GM23248 (cell line): ENCODE measurements at regions not wholly inside any gene's neighbourhood (a gene's known extent, or its start where the extent isn't known, plus 50 kb on each side); places are given as distances from the start of the nearest gene placed in this dataset.
"Not testable (repeated sequence)": the region's sequence is repeated elsewhere in the genome, so short reads cannot be mapped to it uniquely, and the experiment has no call there.

ENCODE experiments used
- DNase-seq: peaks from one replicate; pipeline ENCODE4 v3.0.0-alpha.2; 2015
- H2AFZ ChIP-seq: fragments of 200-600 bp; sonication (generic); 2 replicates; pipeline ENCODE4 v1.6.1; 2016; ENCODE audit warnings: antibody characterized with exemption
- H3F3A ChIP-seq: fragments of 200-600 bp; sonication (generic); 2 replicates; pipeline ENCODE4 v1.6.1; 2016; ENCODE audit warnings: mild to moderate bottlenecking, antibody characterized with exemption, mixed run types; ENCODE audit not compliant: insufficient read depth
- H3K27ac ChIP-seq: fragments of 200-600 bp; sonication (generic); 2 replicates; pipeline ENCODE4 v1.5.1; 2016; ENCODE audit warnings: mild to moderate bottlenecking
- H3K27me3 ChIP-seq: fragments of 200-600 bp; sonication (generic); replicated peaks from 2 replicates; pipeline ENCODE4 v1.6.1; 2016; ENCODE audit warnings: mild to moderate bottlenecking; ENCODE audit not compliant: insufficient read depth
- H3K36me3 ChIP-seq: fragments of 200-600 bp; sonication (generic); 2 replicates; pipeline ENCODE4 v1.6.1; 2016; ENCODE audit warnings: low read depth, mild to moderate bottlenecking
- H3K4me1 ChIP-seq: fragments of 200-600 bp; sonication (generic); 2 replicates; pipeline ENCODE4 v1.6.1; 2016; ENCODE audit warnings: mild to moderate bottlenecking; ENCODE audit not compliant: insufficient read depth
- H3K4me2 ChIP-seq: fragments of 200-600 bp; sonication (generic); one replicate; pipeline ENCODE4 v1.6.1; 2016; ENCODE audit warnings: mild to moderate bottlenecking; ENCODE audit not compliant: unreplicated experiment
- H3K4me3 ChIP-seq: fragments of 200-600 bp; sonication (generic); 2 replicates; pipeline ENCODE4 v1.5.1; 2016; ENCODE audit warnings: mild to moderate bottlenecking
- H3K79me2 ChIP-seq: fragments of 200-600 bp; sonication (generic); 2 replicates; pipeline ENCODE4 v1.6.1; 2016; ENCODE audit warnings: mild to moderate bottlenecking; ENCODE audit not compliant: insufficient read depth
- H3K9ac ChIP-seq: fragments of 200-600 bp; sonication (generic); 2 replicates; pipeline ENCODE4 v1.6.1; 2016; ENCODE audit warnings: mild to moderate bottlenecking
- H3K9me2 ChIP-seq: fragments of 200-600 bp; sonication (generic); 2 replicates; pipeline ENCODE4 v1.6.1; 2016; ENCODE audit warnings: mixed run types, mild to moderate bottlenecking, moderate library complexity; ENCODE audit not compliant: insufficient read depth
- H3K9me3 ChIP-seq: fragments of 200-600 bp; sonication (generic); one replicate; pipeline ENCODE4 v1.6.1; 2017; ENCODE audit warnings: low read depth
- H4K20me1 ChIP-seq: fragments of 200-600 bp; sonication (generic); 2 replicates; pipeline ENCODE4 v1.6.0; 2016; ENCODE audit not compliant: insufficient read depth
- EZH2 ChIP-seq: fragments of 200-600 bp; sonication (generic); IDR thresholded peaks from 2 replicates; pipeline ENCODE4 v1.6.1; 2018; ENCODE audit warnings: antibody characterized with exemption, mild to moderate bottlenecking; ENCODE audit not compliant: insufficient read depth, poor library complexity, severe bottlenecking
- EZH2phosphoT487 ChIP-seq: fragments of 200-600 bp; sonication (generic); IDR thresholded peaks from 2 replicates; pipeline ENCODE4 v1.6.1; 2018; ENCODE audit warnings: antibody characterized with exemption, moderate library complexity, mild to moderate bottlenecking, low read depth; ENCODE audit not compliant: insufficient read depth
- WGBS, 2 experiments: methylation state at CpG; one replicate each; pipeline ENCODE4 v1.1.6; 2015 to 2017; ENCODE audit warnings: low lambda C conversion rate in 2 of 2, low coverage in 1 of 2; ENCODE audit errors: missing lambda C conversion rate in 2 of 2; 5-methylcytosine and 5-hydroxymethylcytosine counted together
- in situ Hi-C: fragments of 300-500 bp; cut with MboI; formaldehyde crosslinking; loops from 2 replicates; pipeline ENCODE4 v1.15.0; 2020

GRCh38 chr10:83545901-83546391 lies 593.4 kb upstream of the GHITM start:
- no peaks in the 10 kb centered on the region for H3K9me3 ChIP-seq
- no peaks in the 10 kb centered on the region for H3F3A ChIP-seq
- in situ Hi-C loops = no loop called here
- no peaks in the 10 kb centered on the region for H3K9me2 ChIP-seq
- TF ChIP-seq EZH2 (no peak), EZH2phosphoT487 (no peak)
- WGBS, 2 experiments = 6 to 7% methylated on average over 4 of the region's 4 CpGs
- no peak for DNase-seq
- no peaks in the 10 kb centered on the region for H3K36me3 ChIP-seq
- no peaks in the 10 kb centered on the region for H3K4me1 ChIP-seq
- no peak overlapping the region for H3K9ac ChIP-seq
- H4K20me1 ChIP-seq = no peaks in the 10 kb centered on the region
- no peak overlapping the region for H3K27ac ChIP-seq
- H2AFZ ChIP-seq = no peak overlapping the region
- no peaks in the 10 kb centered on the region for H3K79me2 ChIP-seq
- H3K4me3 ChIP-seq = no peak overlapping the region
- no peak overlapping the region for H3K4me2 ChIP-seq
- H3K27me3 ChIP-seq = no peaks in the 10 kb centered on the region

GRCh38 chr10:83551190-83551589 lies 588.1 kb upstream of the GHITM start:
- H3K9me2 ChIP-seq, H4K20me1 ChIP-seq, H3F3A ChIP-seq, H2AFZ ChIP-seq, H3K79me2 ChIP-seq, H3K4me2 ChIP-seq, H3K4me3 ChIP-seq, H3K27ac ChIP-seq, H3K27me3 ChIP-seq, DNase-seq, H3K9ac ChIP-seq, H3K36me3 ChIP-seq, in situ Hi-C loops, H3K9me3 ChIP-seq, H3K4me1 ChIP-seq: not testable (repeated sequence)
- WGBS, 2 experiments = 33 to 34% methylated on average over 5 of the region's 5 CpGs

GRCh38 chr10:83553366-83553765 lies 585.9 kb upstream of the GHITM start:
- WGBS, 2 experiments = 0 to 8% methylated on average over 1 of the region's 1 CpG
- no peak overlapping the region for H3K27ac ChIP-seq
- in situ Hi-C loops = no loop called here
- H3K27me3 ChIP-seq = no peaks in the 10 kb centered on the region
- TF ChIP-seq EZH2 (no peak), EZH2phosphoT487 (no peak)
- H2AFZ ChIP-seq = no peak overlapping the region
- H3K9me2 ChIP-seq = no peaks in the 10 kb centered on the region
- no peaks in the 10 kb centered on the region for H4K20me1 ChIP-seq
- H3K4me1 ChIP-seq = no peaks in the 10 kb centered on the region
- no peaks in the 10 kb centered on the region for H3K79me2 ChIP-seq
- no peaks in the 10 kb centered on the region for H3F3A ChIP-seq
- DNase-seq = no peak
- H3K4me3 ChIP-seq = no peak overlapping the region
- no peak overlapping the region for H3K4me2 ChIP-seq
- no peaks in the 10 kb centered on the region for H3K9me3 ChIP-seq
- H3K36me3 ChIP-seq = no peaks in the 10 kb centered on the region
- H3K9ac ChIP-seq = no peak overlapping the region

- Histone ChIP-seq H3K36me3 (no peaks in the 10 kb centered on the region), H3K4me3 (no peak overlapping the region), H3K79me2 (no peaks in the 10 kb centered on the region), H2AFZ (no peak overlapping the region), H3F3A (no peaks in the 10 kb centered on the region), H3K27ac (no peak overlapping the region), H3K9ac (no peak overlapping the region), H3K4me2 (no peak overlapping the region), H4K20me1 (no peaks in the 10 kb centered on the region), H3K27me3 (no peaks in the 10 kb centered on the region), H3K9me3 (no peaks in the 10 kb centered on the region), H3K9me2 (no peaks in the 10 kb centered on the region), H3K4me1 (no peaks in the 10 kb centered on the region)
- TF ChIP-seq EZH2phosphoT487 (no peak), EZH2 (no peak)
- in situ Hi-C loops = no loop called here
- no peak for DNase-seq
Measured at GRCh38 chr10:83555264-83555663, 584.0 kb upstream of the GHITM start.

GRCh38 chr10:83562381-83562780 lies 576.9 kb upstream of the GHITM start:
- Histone ChIP-seq H3K4me2 (no peak overlapping the region), H3K4me1 (no peaks in the 10 kb centered on the region), H3K36me3 (no peaks in the 10 kb centered on the region), H2AFZ (no peak overlapping the region), H3K9ac (no peak overlapping the region), H3K27ac (no peak overlapping the region), H3K9me3 (no peaks in the 10 kb centered on the region), H3K27me3 (no peaks in the 10 kb centered on the region), H3F3A (no peaks in the 10 kb centered on the region), H3K4me3 (no peak overlapping the region), H3K9me2 (no peaks in the 10 kb centered on the region), H4K20me1 (no peaks in the 10 kb centered on the region), H3K79me2 (no peaks in the 10 kb centered on the region)
- in situ Hi-C loops = no loop called here
- TF ChIP-seq EZH2phosphoT487 (no peak), EZH2 (no peak)
- no peak for DNase-seq
- 50 to 59% methylated on average over 3 of the region's 3 CpGs for whole genome bisulfite sequencing, 2 experiments
